Progenitor cell of endocrine pancreas (in vitro differentiated cells): ENCODE measurements at regions not wholly inside any gene's neighbourhood (a gene's known extent, or its start where the extent isn't known, plus 50 kb on each side); places are given as distances from the start of the nearest gene placed in this dataset.

Source experiments
- DNase-seq: peaks from one replicate; pipeline ENCODE4 v3.0.0; 2021; ENCODE audit warnings: low spot score; ENCODE audit not compliant: unreplicated experiment
- H3K27ac Mint-ChIP-seq: 2 replicates; pipeline ENCODE4 v1.8.0; 2021; ENCODE audit warnings: mild to moderate bottlenecking, moderate library complexity, mixed read lengths
- H3K27me3 Mint-ChIP-seq: 2 replicates; pipeline ENCODE4 v1.8.0; 2021; ENCODE audit warnings: mixed read lengths
- H3K36me3 Mint-ChIP-seq: 2 replicates; pipeline ENCODE4 v1.8.0; 2022; ENCODE audit warnings: mixed read lengths; ENCODE audit not compliant: insufficient read depth
- H3K4me1 Mint-ChIP-seq: 2 replicates; pipeline ENCODE4 v1.8.0; 2021; ENCODE audit warnings: low read depth, mixed read lengths
- H3K4me3 Mint-ChIP-seq: 2 replicates; pipeline ENCODE4 v1.8.0; 2021; ENCODE audit warnings: low read depth, mild to moderate bottlenecking, moderate library complexity, mixed read lengths
- H3K9me3 Mint-ChIP-seq: 2 replicates; pipeline ENCODE4 v1.8.0; 2021; ENCODE audit warnings: low read depth, mixed read lengths
- TF ChIP-seq, protein P1 (sequence below): fragments of 200-600 bp; sonication (generic); IDR thresholded peaks from one replicate; pipeline ENCODE4 v1.5.0; 2021; ENCODE audit warnings: antibody characterized with exemption, mild to moderate bottlenecking; ENCODE audit not compliant: unreplicated experiment

DNA sequence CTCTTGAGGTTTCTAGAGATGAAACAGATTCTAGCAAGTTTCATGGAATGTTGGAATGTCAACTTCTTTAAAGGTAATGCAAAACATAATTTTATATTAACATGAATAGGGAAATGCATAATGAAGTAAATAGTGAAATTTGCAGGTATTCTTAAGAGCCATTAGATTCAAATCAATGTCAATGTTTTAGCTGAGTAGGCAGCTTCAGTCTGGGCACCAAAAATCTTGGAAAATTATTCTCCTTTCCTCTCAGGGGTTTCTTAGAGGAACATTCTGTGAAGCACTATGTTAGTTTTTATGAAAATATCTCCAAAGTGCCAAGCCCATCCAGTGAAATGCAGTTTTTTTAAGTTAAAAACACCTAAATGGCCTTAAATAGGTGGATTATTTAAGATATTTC, 300.8 kb downstream of the PAX1 start:
- no peaks in the 10 kb centered on the region for H3K4me1 Mint-ChIP-seq
- H3K4me3 Mint-ChIP-seq = no peak overlapping the region
- no peaks in the 10 kb centered on the region for H3K27me3 Mint-ChIP-seq
- peaks cover 6% of the 10 kb centered on the region for H3K9me3 Mint-ChIP-seq
- DNase-seq = no peak
- TF ChIP-seq, protein P1, sequence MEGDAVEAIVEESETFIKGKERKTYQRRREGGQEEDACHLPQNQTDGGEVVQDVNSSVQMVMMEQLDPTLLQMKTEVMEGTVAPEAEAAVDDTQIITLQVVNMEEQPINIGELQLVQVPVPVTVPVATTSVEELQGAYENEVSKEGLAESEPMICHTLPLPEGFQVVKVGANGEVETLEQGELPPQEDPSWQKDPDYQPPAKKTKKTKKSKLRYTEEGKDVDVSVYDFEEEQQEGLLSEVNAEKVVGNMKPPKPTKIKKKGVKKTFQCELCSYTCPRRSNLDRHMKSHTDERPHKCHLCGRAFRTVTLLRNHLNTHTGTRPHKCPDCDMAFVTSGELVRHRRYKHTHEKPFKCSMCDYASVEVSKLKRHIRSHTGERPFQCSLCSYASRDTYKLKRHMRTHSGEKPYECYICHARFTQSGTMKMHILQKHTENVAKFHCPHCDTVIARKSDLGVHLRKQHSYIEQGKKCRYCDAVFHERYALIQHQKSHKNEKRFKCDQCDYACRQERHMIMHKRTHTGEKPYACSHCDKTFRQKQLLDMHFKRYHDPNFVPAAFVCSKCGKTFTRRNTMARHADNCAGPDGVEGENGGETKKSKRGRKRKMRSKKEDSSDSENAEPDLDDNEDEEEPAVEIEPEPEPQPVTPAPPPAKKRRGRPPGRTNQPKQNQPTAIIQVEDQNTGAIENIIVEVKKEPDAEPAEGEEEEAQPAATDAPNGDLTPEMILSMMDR = no peak
- no peak overlapping the region for H3K27ac Mint-ChIP-seq
- no peaks in the 10 kb centered on the region for H3K36me3 Mint-ChIP-seq

DNA sequence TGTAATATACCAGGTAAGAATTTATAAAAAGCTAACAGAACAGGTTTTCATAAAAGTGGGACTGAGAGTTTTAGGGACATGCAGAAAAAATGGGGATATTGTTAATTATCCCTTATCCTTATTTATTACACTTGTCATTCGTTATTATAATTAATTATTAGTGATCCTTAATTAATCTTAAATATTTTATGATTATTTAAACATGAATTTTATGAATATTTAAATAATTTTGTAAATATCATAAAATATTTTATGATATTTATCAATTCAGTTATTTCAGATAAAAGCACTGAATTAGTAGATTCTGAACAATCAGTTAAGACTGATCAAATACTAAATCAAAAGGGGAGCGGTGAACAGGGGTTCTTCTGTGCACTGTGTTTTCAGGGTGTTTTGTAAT, 300.1 kb downstream of the PAX1 start:
- DNase-seq = no peak
- Mint-ChIP-seq H3K27ac (no peak overlapping the region), H3K36me3 (no peaks in the 10 kb centered on the region), H3K4me1 (no peaks in the 10 kb centered on the region), H3K9me3 (peaks cover 1% of the 10 kb centered on the region), H3K27me3 (no peaks in the 10 kb centered on the region), H3K4me3 (no peak overlapping the region)
- TF ChIP-seq, protein P1 = no peak

DNA sequence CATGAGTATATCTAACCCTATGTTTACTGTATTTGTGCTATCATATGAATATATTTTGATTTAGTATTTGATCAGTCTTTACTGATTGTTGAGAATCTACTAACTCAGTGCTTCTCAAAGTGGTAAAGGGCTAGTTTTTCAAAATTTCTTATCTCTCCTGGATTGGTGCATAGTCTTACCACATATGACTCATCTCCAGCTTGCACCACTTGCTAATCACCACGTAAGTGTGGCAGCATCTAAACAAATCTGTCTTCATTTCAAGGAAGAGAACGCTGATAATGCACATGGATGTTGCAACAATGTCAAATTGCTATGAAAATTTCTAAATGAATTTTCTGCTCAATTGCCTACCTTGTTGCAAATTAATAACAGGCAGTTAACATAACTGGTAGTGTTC, 299.5 kb downstream of the PAX1 start:
- TF ChIP-seq, protein P1 = no peak
- Mint-ChIP-seq H3K4me3 (no peak overlapping the region), H3K4me1 (no peaks in the 10 kb centered on the region), H3K9me3 (no peaks in the 10 kb centered on the region), H3K27me3 (no peaks in the 10 kb centered on the region), H3K27ac (no peak overlapping the region), H3K36me3 (no peaks in the 10 kb centered on the region)
- no peak for DNase-seq

DNA sequence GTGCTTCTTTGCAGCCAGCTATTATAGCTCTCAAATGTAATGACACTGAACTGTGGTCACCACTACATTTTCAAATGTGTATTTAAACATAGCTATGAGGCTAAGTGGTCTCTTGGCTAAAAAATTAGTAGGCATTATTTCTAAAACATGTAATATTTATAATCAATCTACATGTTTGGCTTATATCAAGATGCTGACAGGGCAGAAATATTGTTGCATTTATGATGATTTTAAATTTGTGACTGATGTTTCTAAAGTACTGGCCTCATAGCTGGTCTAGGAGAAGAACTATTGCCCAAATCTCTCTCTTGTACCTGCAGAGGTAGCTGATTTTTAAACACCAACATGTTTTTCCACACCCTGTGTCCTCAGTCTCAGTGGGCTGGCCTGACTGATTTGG, 298.2 kb downstream of the PAX1 start:
- TF ChIP-seq, protein P1 = no peak
- DNase-seq = no peak
- Mint-ChIP-seq H3K27ac (no peak overlapping the region), H3K9me3 (no peaks in the 10 kb centered on the region), H3K27me3 (no peaks in the 10 kb centered on the region), H3K4me3 (no peak overlapping the region), H3K36me3 (no peaks in the 10 kb centered on the region), H3K4me1 (no peaks in the 10 kb centered on the region)

DNA sequence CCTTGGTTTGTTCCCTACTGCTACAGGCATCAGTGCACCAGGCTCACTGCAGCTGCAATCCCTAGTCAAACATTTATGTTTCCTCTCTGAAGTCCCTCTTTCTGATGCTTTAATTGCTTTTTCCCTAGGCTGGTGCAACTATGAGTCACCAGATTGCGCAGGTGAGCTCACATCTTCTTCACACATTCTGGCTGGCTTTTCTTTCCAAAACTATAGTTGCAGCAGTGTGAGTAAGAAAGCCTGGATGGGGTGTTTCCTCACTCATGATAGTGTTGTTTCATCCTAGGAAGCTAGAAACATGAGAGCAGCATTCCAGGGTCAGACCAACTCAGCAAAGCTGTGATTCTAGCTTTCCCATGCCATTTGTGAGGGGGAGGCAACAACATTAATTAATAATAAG, 296.4 kb downstream of the PAX1 start:
- Mint-ChIP-seq H3K36me3 (no peaks in the 10 kb centered on the region), H3K27ac (no peak overlapping the region), H3K9me3 (no peaks in the 10 kb centered on the region), H3K4me1 (no peaks in the 10 kb centered on the region), H3K4me3 (no peak overlapping the region), H3K27me3 (no peaks in the 10 kb centered on the region)
- no peak for DNase-seq
- TF ChIP-seq, protein P1 = no peak
